ENCODE measurements at regions not wholly inside any gene's neighbourhood (a gene's known extent, or its start where the extent isn't known, plus 50 kb on each side); places are given as distances from the start of the nearest gene placed in this dataset.

GRCh38 chr6:141118991-141119390 is 1013.7 kb upstream of the GJE1 start:
- Histone ChIP-seq H3K27me3 (ENCODE audit: control insufficient read depth, insufficient read depth, low read length) (no peaks in the 10 kb centered on the region), H3K36me3 (ENCODE audit: control insufficient read depth, insufficient read depth, low read length) (no peaks in the 10 kb centered on the region), H3K4me3 (ENCODE audit: low read depth, low read length) (no peak overlapping the region)
- FAIRE-seq (no peak), DNase-seq (ENCODE audit: low read depth) (no peak)
- TF ChIP-seq, protein P1, sequence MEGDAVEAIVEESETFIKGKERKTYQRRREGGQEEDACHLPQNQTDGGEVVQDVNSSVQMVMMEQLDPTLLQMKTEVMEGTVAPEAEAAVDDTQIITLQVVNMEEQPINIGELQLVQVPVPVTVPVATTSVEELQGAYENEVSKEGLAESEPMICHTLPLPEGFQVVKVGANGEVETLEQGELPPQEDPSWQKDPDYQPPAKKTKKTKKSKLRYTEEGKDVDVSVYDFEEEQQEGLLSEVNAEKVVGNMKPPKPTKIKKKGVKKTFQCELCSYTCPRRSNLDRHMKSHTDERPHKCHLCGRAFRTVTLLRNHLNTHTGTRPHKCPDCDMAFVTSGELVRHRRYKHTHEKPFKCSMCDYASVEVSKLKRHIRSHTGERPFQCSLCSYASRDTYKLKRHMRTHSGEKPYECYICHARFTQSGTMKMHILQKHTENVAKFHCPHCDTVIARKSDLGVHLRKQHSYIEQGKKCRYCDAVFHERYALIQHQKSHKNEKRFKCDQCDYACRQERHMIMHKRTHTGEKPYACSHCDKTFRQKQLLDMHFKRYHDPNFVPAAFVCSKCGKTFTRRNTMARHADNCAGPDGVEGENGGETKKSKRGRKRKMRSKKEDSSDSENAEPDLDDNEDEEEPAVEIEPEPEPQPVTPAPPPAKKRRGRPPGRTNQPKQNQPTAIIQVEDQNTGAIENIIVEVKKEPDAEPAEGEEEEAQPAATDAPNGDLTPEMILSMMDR (IDR thresholded peaks at IDR 0.05; ENCODE audit: insufficient read depth, low read length, severe bottlenecking), result no peak

GRCh38 chr6:141117874-141118273 is 1014.9 kb upstream of the GJE1 start:
- no peaks in the 10 kb centered on the region for H3K36me3 ChIP-seq (ENCODE audit: control insufficient read depth, insufficient read depth, low read length)
- TF ChIP-seq, protein P1 (IDR thresholded peaks at IDR 0.05; ENCODE audit: insufficient read depth, low read length, severe bottlenecking), result no peak
- no peak overlapping the region for H3K4me3 ChIP-seq (ENCODE audit: low read depth, low read length)
- FAIRE-seq (no peak), DNase-seq (ENCODE audit: low read depth) (no peak)
- H3K27me3 ChIP-seq (ENCODE audit: control insufficient read depth, insufficient read depth, low read length), result no peaks in the 10 kb centered on the region

- Histone ChIP-seq H3K36me3 (ENCODE audit: control insufficient read depth, insufficient read depth, low read length) (no peaks in the 10 kb centered on the region), H3K4me3 (ENCODE audit: low read depth, low read length) (no peak overlapping the region), H3K27me3 (ENCODE audit: control insufficient read depth, insufficient read depth, low read length) (no peaks in the 10 kb centered on the region)
- TF ChIP-seq, protein P1 (IDR thresholded peaks at IDR 0.05; ENCODE audit: insufficient read depth, low read length, severe bottlenecking), result no peak
- FAIRE-seq (peak; percentile 83), DNase-seq (ENCODE audit: low read depth) (peak; percentile 90)
Observed at GRCh38 chr6:141110481-141110880, 1022.2 kb upstream of the GJE1 start.

- no peak for FAIRE-seq
- no peaks in the 10 kb centered on the region for H3K36me3 ChIP-seq (ENCODE audit: control insufficient read depth, insufficient read depth, low read length)
- no peak overlapping the region for H3K4me3 ChIP-seq (ENCODE audit: low read depth, low read length)
- DNase-seq (ENCODE audit: low read depth), result peak; percentile 93
- H3K27me3 ChIP-seq (ENCODE audit: control insufficient read depth, insufficient read depth, low read length), result no peaks in the 10 kb centered on the region
- TF ChIP-seq, protein P1 (IDR thresholded peaks at IDR 0.05; ENCODE audit: insufficient read depth, low read length, severe bottlenecking), result no peak
Observed at GRCh38 chr6:141107591-141108160, 1025.0 kb upstream of the GJE1 start.

- FAIRE-seq (no peak), DNase-seq (ENCODE audit: low read depth) (no peak)
- no peaks in the 10 kb centered on the region for H3K36me3 ChIP-seq (ENCODE audit: control insufficient read depth, insufficient read depth, low read length)
- TF ChIP-seq, protein P1 (IDR thresholded peaks at IDR 0.05; ENCODE audit: insufficient read depth, low read length, severe bottlenecking), result no peak
- no peaks in the 10 kb centered on the region for H3K27me3 ChIP-seq (ENCODE audit: control insufficient read depth, insufficient read depth, low read length)
- H3K4me3 ChIP-seq (ENCODE audit: low read depth, low read length), result no peak overlapping the region
Observed at GRCh38 chr6:141105481-141105880, 1027.2 kb upstream of the GJE1 start.

DNA sequence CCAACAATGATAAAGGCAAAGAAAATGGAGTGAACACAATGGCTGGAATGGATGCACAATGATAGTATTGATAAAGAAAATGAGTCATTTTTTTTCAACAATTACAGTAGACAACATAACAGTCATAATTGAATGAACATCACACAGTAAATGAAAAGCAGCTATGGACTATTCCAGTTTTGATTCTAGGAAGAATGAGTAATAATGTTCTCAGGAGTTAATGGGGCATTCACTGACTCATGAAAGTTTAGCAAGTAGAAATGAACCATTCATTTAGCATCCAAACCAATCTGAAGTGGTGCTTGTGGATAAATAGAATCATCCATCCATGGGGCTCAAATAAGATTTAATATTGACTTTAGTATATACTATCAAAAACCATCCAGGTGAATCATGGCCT is 1029.5 kb upstream of the GJE1 start:
- Histone ChIP-seq H3K4me3 (ENCODE audit: low read depth, low read length) (no peak overlapping the region), H3K27me3 (ENCODE audit: control insufficient read depth, insufficient read depth, low read length) (no peaks in the 10 kb centered on the region), H3K36me3 (ENCODE audit: control insufficient read depth, insufficient read depth, low read length) (no peaks in the 10 kb centered on the region)
- DNase-seq (ENCODE audit: low read depth), result peak; percentile 87
- TF ChIP-seq, protein P1 (IDR thresholded peaks at IDR 0.05; ENCODE audit: insufficient read depth, low read length, severe bottlenecking), result no peak
- FAIRE-seq, result no peak

All from bronchial epithelial cell (primary cell).